ENCODE measurements at regions not wholly inside any gene's neighbourhood (a gene's known extent, or its start where the extent isn't known, plus 50 kb on each side); places are given as distances from the start of the nearest gene placed in this dataset.
A peak's percentile ranks its signal among the peaks of the same experiment; 100 is the strongest.

- DNase-seq (ENCODE audit: low read depth, low spot score): no peak
- in situ Hi-C loops (cut with HindIII; ENCODE audit: low pct_unique_long_range_greater_than_20kb, low sequenced_read_pairs): no loop called here
These were observed 132.0 kb upstream of the LMCD1 start for GRCh38 chr3:8369638-8370037.

- in situ Hi-C loops (cut with HindIII; ENCODE audit: low pct_unique_long_range_greater_than_20kb, low sequenced_read_pairs): no loop called here
- peak; percentile 28 for DNase-seq (ENCODE audit: low read depth, low spot score)
These were observed 130.5 kb upstream of the LMCD1 start for GRCh38 chr3:8371085-8371551.

GRCh38 chr3:8371960-8372463 is 129.6 kb upstream of the LMCD1 start:
- no peak for DNase-seq (ENCODE audit: low read depth, low spot score)
- in situ Hi-C loops (cut with HindIII; ENCODE audit: low pct_unique_long_range_greater_than_20kb, low sequenced_read_pairs): no loop called here

GRCh38 chr3:8380904-8381704 is 120.5 kb upstream of the LMCD1 start:
- DNase-seq (ENCODE audit: low read depth, low spot score): no peak
- in situ Hi-C loops (cut with HindIII; ENCODE audit: low pct_unique_long_range_greater_than_20kb, low sequenced_read_pairs): no loop called here

GRCh38 chr3:8385848-8386620 is 115.6 kb upstream of the LMCD1 start:
- DNase-seq (ENCODE audit: low read depth, low spot score): no peak
- in situ Hi-C loops (cut with HindIII; ENCODE audit: low pct_unique_long_range_greater_than_20kb, low sequenced_read_pairs): no loop called here

- in situ Hi-C loops (cut with HindIII; ENCODE audit: low pct_unique_long_range_greater_than_20kb, low sequenced_read_pairs): no loop called here
These were observed 114.1 kb upstream of the LMCD1 start for GRCh38 chr3:8387571-8387970.

GRCh38 chr3:8399686-8400085 is 101.9 kb upstream of the LMCD1 start:
- in situ Hi-C loops (cut with HindIII; ENCODE audit: low pct_unique_long_range_greater_than_20kb, low sequenced_read_pairs): no loop called here
- no peak for DNase-seq (ENCODE audit: low read depth, low spot score)

More at GRCh38 chr3:8387571-8387970, 114.1 kb upstream of the LMCD1 start:
- no peak for DNase-seq (ENCODE audit: low read depth, low spot score)

GRCh38 chr3:8400911-8401310 is 100.7 kb upstream of the LMCD1 start:
- DNase-seq (ENCODE audit: low read depth, low spot score): no peak
- in situ Hi-C loops (cut with HindIII; ENCODE audit: low pct_unique_long_range_greater_than_20kb, low sequenced_read_pairs): no loop called here

GRCh38 chr3:8403996-8404395 is 97.6 kb upstream of the LMCD1 start:
- in situ Hi-C loops (cut with HindIII; ENCODE audit: low pct_unique_long_range_greater_than_20kb, low sequenced_read_pairs): no loop called here
- DNase-seq (ENCODE audit: low read depth, low spot score): no peak

- no peak for DNase-seq (ENCODE audit: low read depth, low spot score)
- in situ Hi-C loops (cut with HindIII; ENCODE audit: low pct_unique_long_range_greater_than_20kb, low sequenced_read_pairs): no loop called here
These were observed 96.5 kb upstream of the LMCD1 start for GRCh38 chr3:8405144-8405543.

GRCh38 chr3:8406479-8406878 is 95.1 kb upstream of the LMCD1 start:
- in situ Hi-C loops (cut with HindIII; ENCODE audit: low pct_unique_long_range_greater_than_20kb, low sequenced_read_pairs): no loop called here
- no peak for DNase-seq (ENCODE audit: low read depth, low spot score)

- in situ Hi-C loops (cut with HindIII; ENCODE audit: low pct_unique_long_range_greater_than_20kb, low sequenced_read_pairs): no loop called here
- DNase-seq (ENCODE audit: low read depth, low spot score): no peak
These were observed 88.2 kb upstream of the LMCD1 start for GRCh38 chr3:8413337-8413926.

GRCh38 chr3:8416965-8417364 is 84.7 kb upstream of the LMCD1 start:
- DNase-seq (ENCODE audit: low read depth, low spot score): peak; percentile 56
- in situ Hi-C loops (cut with HindIII; ENCODE audit: low pct_unique_long_range_greater_than_20kb, low sequenced_read_pairs): no loop called here

GRCh38 chr3:8420612-8421011 is 81.0 kb upstream of the LMCD1 start:
- DNase-seq (ENCODE audit: low read depth, low spot score): no peak
- in situ Hi-C loops (cut with HindIII; ENCODE audit: low pct_unique_long_range_greater_than_20kb, low sequenced_read_pairs): no loop called here

- in situ Hi-C loops (cut with HindIII; ENCODE audit: low pct_unique_long_range_greater_than_20kb, low sequenced_read_pairs): no loop called here
- peak; percentile 58 for DNase-seq (ENCODE audit: low read depth, low spot score)
These were observed 80.4 kb upstream of the LMCD1 start for GRCh38 chr3:8421267-8421666.

GRCh38 chr3:8421711-8422110 is 79.9 kb upstream of the LMCD1 start:
- in situ Hi-C loops (cut with HindIII; ENCODE audit: low pct_unique_long_range_greater_than_20kb, low sequenced_read_pairs): no loop called here
- no peak for DNase-seq (ENCODE audit: low read depth, low spot score)

GRCh38 chr3:8423307-8423706 is 78.3 kb upstream of the LMCD1 start:
- DNase-seq (ENCODE audit: low read depth, low spot score): no peak
- in situ Hi-C loops (cut with HindIII; ENCODE audit: low pct_unique_long_range_greater_than_20kb, low sequenced_read_pairs): no loop called here

GRCh38 chr3:8424281-8424680 is 77.3 kb upstream of the LMCD1 start:
- in situ Hi-C loops (cut with HindIII; ENCODE audit: low pct_unique_long_range_greater_than_20kb, low sequenced_read_pairs): no loop called here
- no peak for DNase-seq (ENCODE audit: low read depth, low spot score)
